ENCODE measurements at regions not wholly inside any gene's neighbourhood (a gene's known extent, or its start where the extent isn't known, plus 50 kb on each side); places are given as distances from the start of the nearest gene placed in this dataset.
A peak's percentile ranks its signal among the peaks of the same experiment; 100 is the strongest.

GRCh38 chr11:95653099-95653498 is 136.5 kb downstream of the FAM76B start:
- Histone ChIP-seq H4K20me1 (replicated peaks; ENCODE audit: control insufficient read depth, extremely low read depth, insufficient read depth, low read length) (no peaks in the 10 kb centered on the region), H3K4me3 (replicated peaks in 1 of 3; ENCODE audit: insufficient read depth in 1 of 3, low read depth in 1 of 3, low read length in 3 of 3) (no peak overlapping the region), H3K36me3 (ENCODE audit: control insufficient read depth in 2 of 2, extremely low read depth in 1 of 2, insufficient read depth in 2 of 2, low read length in 2 of 2) (no peaks in the 10 kb centered on the region), H3K4me2 (ENCODE audit: insufficient read depth, low read length) (no peak overlapping the region), H3K79me2 (ENCODE audit: control insufficient read depth, insufficient read depth, low read length) (no peaks in the 10 kb centered on the region), H3K27me3 (ENCODE audit: control insufficient read depth in 2 of 2, insufficient read depth in 2 of 2, low read length in 2 of 2) (peaks cover 0 to 2% of the 10 kb centered on the region in 2 experiments), H3K9ac (replicated peaks; ENCODE audit: extremely low read depth, insufficient read depth, low read length) (no peak overlapping the region), H3K27ac (ENCODE audit: insufficient read depth, low read depth, low read length) (no peak overlapping the region), H3K4me1 (ENCODE audit: control insufficient read depth, extremely low read depth, insufficient read depth, low read length) (no peaks in the 10 kb centered on the region), H2AFZ (ENCODE audit: low read depth, low read length) (no peak overlapping the region), H3K9me3 (replicated peaks; ENCODE audit: control insufficient read depth, insufficient read depth, low read length) (no peaks in the 10 kb centered on the region), H3K9me1 (replicated peaks; ENCODE audit: control insufficient read depth, extremely low read depth, insufficient read depth, low read length) (no peaks in the 10 kb centered on the region)
- BruUV-seq (replicated peaks), result no TSS peak
- TF ChIP-seq EZH2 (IDR thresholded peaks at IDR 0.05; ENCODE audit: borderline replicate concordance, low read depth, low read length, severe bottlenecking) (no peak), POLR2AphosphoS5 (IDR thresholded peaks at IDR 0.05; ENCODE audit: insufficient read depth, low read depth, low read length) (no peak), MAX (IDR thresholded peaks at IDR 0.05; ENCODE audit: insufficient read depth, insufficient read length) (no peak), CTCF (IDR thresholded peaks at IDR 0.05; ENCODE audit: extremely low read depth in 1 of 2, insufficient read depth in 1 of 2, low read depth in 1 of 2, low read length in 2 of 2) (no peak), JUN (IDR thresholded peaks at IDR 0.05; ENCODE audit: borderline replicate concordance, insufficient read depth, insufficient read length, low read depth) (no peak)
- POLR2A ChIA-PET, result no interaction called here
- CTCF ChIA-PET, result no interaction called here
- no peak for DNase-seq (ENCODE audit: low read depth, low spot score)
- intact Hi-C loops (cut with micrococcal nuclease) (no loop called here), dilution Hi-C loops (cut with MboI; ENCODE audit: extremely low pct_ligation_motif_present, low sequenced_read_pairs) (no loop called here)
- no peak for FAIRE-seq

- no TSS peak for BruUV-seq (replicated peaks)
- no peaks in the 10 kb centered on the region for H4K20me1 ChIP-seq (replicated peaks; ENCODE audit: control insufficient read depth, extremely low read depth, insufficient read depth, low read length)
- peaks cover 0 to 2% of the 10 kb centered on the region in 2 experiments for H3K27me3 ChIP-seq (ENCODE audit: control insufficient read depth in 2 of 2, insufficient read depth in 2 of 2, low read length in 2 of 2)
- ChIA-PET POLR2A (no interaction called here), CTCF (interaction anchor here (0.7 to 1.3 kb wide), 3 partner anchors 8 to 53 kb away, joined by 3 to 5 read pairs (median 3); no protein-coding TSS in a partner anchor)
- H3K4me2 ChIP-seq (ENCODE audit: insufficient read depth, low read length), result no peak overlapping the region
- DNase-seq (ENCODE audit: low read depth, low spot score) (peak; percentile 74), FAIRE-seq (peak; percentile 60)
- H3K9ac ChIP-seq (replicated peaks; ENCODE audit: extremely low read depth, insufficient read depth, low read length), result no peak overlapping the region
- H3K4me1 ChIP-seq (ENCODE audit: control insufficient read depth, extremely low read depth, insufficient read depth, low read length), result no peaks in the 10 kb centered on the region
- no peak overlapping the region for H3K4me3 ChIP-seq (replicated peaks in 1 of 3; ENCODE audit: insufficient read depth in 1 of 3, low read depth in 1 of 3, low read length in 3 of 3)
- H3K79me2 ChIP-seq (ENCODE audit: control insufficient read depth, insufficient read depth, low read length), result no peaks in the 10 kb centered on the region
- no peak overlapping the region for H3K27ac ChIP-seq (ENCODE audit: insufficient read depth, low read depth, low read length)
- no peaks in the 10 kb centered on the region for H3K9me1 ChIP-seq (replicated peaks; ENCODE audit: control insufficient read depth, extremely low read depth, insufficient read depth, low read length)
- TF ChIP-seq GATA2 (IDR thresholded peaks at IDR 0.05; ENCODE audit: insufficient read depth, insufficient read length, low read depth, low read length) (peak; percentile 14), MAX (IDR thresholded peaks at IDR 0.05; ENCODE audit: insufficient read depth, insufficient read length) (no peak)
- no peak overlapping the region for H2AFZ ChIP-seq (ENCODE audit: low read depth, low read length)
- intact Hi-C loops (cut with micrococcal nuclease), result no loop called here
- no peaks in the 10 kb centered on the region for H3K9me3 ChIP-seq (replicated peaks; ENCODE audit: control insufficient read depth, insufficient read depth, low read length)
- H3K36me3 ChIP-seq (ENCODE audit: control insufficient read depth in 2 of 2, extremely low read depth in 1 of 2, insufficient read depth in 2 of 2, low read length in 2 of 2), result no peaks in the 10 kb centered on the region
- dilution Hi-C loops (cut with MboI; ENCODE audit: extremely low pct_ligation_motif_present, low sequenced_read_pairs), result no loop called here
Measured at GRCh38 chr11:95652002-95652472, 137.5 kb downstream of the FAM76B start.

All from endothelial cell of umbilical vein (primary cell).